Esophagus squamous epithelium (tissue), 5 donors: ENCODE measurements at regions not wholly inside any gene's neighbourhood (a gene's known extent, or its start where the extent isn't known, plus 50 kb on each side); places are given as distances from the start of the nearest gene placed in this dataset.

Experiments
- DNase-seq: peaks from one replicate; lab custom pipeline; 2025; lab: John Stamatoyannopoulos, UW
- H3K27ac ChIP-seq, 4 donors: fragments of 200-600 bp; sonication (generic); one replicate each; pipeline ENCODE4 v1.5.1; 2016 to 2019; ENCODE audit warnings: mild to moderate bottlenecking in 1 of 4
- H3K27me3 ChIP-seq, 4 donors: fragments of 200-600 bp; sonication (generic); 1 replicate in 3 of 4; 2 replicates in 1 of 4; pipeline versions ENCODE4 v1.5.1 to v1.6.0; 2017 to 2021; ENCODE audit warnings: antibody characterized with exemption in 1 of 4
- H3K36me3 ChIP-seq, 3 donors: fragments of 200-600 bp; sonication (generic); one replicate each; pipeline ENCODE4 v1.5.1; 2016 to 2019
- H3K4me1 ChIP-seq, 3 donors: fragments of 200-600 bp; sonication (generic); one replicate each; pipeline ENCODE4 v1.5.1; 2017 to 2019
- H3K4me3 ChIP-seq, 4 donors: fragments of 200-600 bp; sonication (generic); 1 replicate in 3 of 4; 2 replicates in 1 of 4; pipeline ENCODE4 v1.5.1; 2016 to 2019; ENCODE audit warnings: mild to moderate bottlenecking in 2 of 4, moderate library complexity in 1 of 4
- H3K9me3 ChIP-seq, 3 donors: fragments of 200-600 bp; sonication (generic); one replicate each; pipeline ENCODE4 v1.5.1; 2016 to 2019
- CTCF ChIP-seq, 6 experiments: fragments of 450-650 bp in 4 of 6; fragments of 200-600 bp in 2 of 6; sonication (generic) in 2 of 6; IDR thresholded peaks; one replicate each; pipeline ENCODE4 v1.5.1; 2016 to 2019; ENCODE audit warnings: antibody characterized with exemption in 6 of 6, mild to moderate bottlenecking in 4 of 6, moderate library complexity in 4 of 6
- POLR2A ChIP-seq, 4 donors: fragments of 450-650 bp; IDR thresholded peaks; one replicate each; pipeline ENCODE4 v1.6.1; 2017; ENCODE audit warnings: antibody characterized with exemption in 4 of 4, mild to moderate bottlenecking in 4 of 4, moderate library complexity in 3 of 4
- WGBS, 2 donors: methylation state at CpG; one replicate each; pipeline ENCODE4 v1.1.5; 2018; 5-methylcytosine and 5-hydroxymethylcytosine counted together
- intact Hi-C: fragments of 100-400 bp; cut with DNase I; formaldehyde crosslinking; loops from one replicate; pipeline ENCODE4 v1.15.0; 2022
- donor health status: DM: yes; HTN: yes; CAD: no.

DNA sequence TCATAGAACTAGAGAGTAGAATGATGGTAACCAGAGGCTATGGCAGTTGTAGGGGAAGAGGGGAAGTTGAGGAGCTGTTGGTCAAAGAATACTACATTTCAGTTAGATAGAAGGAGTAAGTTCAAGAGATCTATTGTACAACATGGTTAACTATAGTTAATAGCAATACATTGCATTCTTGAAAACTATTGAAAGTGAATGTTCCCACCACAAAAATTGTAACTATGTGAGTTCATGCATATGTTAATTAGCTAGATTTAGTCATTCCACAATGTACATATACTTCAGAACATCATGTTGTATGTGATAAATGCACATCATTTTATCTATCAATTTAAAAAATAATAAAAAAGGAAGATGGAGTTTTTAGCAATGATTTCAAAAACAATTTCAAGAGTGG is 125.3 kb upstream of the IL15 start:
- Histone ChIP-seq H3K9me3 (peaks cover 0 to 7% (median 0%) of the 10 kb centered on the region in 3 donors), H3K4me1 (no peaks in the 10 kb centered on the region), H3K27ac (no peak overlapping the region), H3K36me3 (no peaks in the 10 kb centered on the region), H3K4me3 (no peak overlapping the region), H3K27me3 (no peaks in the 10 kb centered on the region)
- intact Hi-C loops = no loop called here
- DNase-seq = no peak
- no peak for TF ChIP-seq POLR2A (IDR thresholded peaks at IDR 0.05)
- TF ChIP-seq CTCF (IDR thresholded peaks at IDR 0.05) = no peak

DNA sequence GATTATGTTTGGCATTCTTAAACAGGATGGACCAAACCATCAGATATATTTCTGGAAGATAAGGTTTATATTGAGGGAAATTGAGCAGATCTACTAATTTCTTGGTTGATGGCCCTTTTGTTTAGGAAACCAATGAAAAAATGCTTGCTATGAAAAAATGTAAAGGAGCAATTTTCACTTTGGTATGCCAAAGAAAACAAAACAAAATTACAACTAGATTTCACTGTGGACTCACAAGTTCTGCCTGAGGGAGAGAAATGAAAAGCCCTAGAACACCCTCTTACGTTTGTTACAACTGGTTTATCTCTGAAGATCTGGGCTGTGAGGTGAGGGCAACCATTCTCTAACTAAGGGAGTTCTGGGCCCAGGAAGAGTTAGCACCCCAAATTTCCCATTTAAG is 122.5 kb upstream of the IL15 start:
- Histone ChIP-seq H3K27ac (no peak overlapping the region), H3K36me3 (no peaks in the 10 kb centered on the region), H3K4me1 (no peaks in the 10 kb centered on the region), H3K27me3 (no peaks in the 10 kb centered on the region), H3K9me3 (peaks cover 0 to 7% (median 0%) of the 10 kb centered on the region in 3 donors), H3K4me3 (no peak overlapping the region)
- intact Hi-C loops = no loop called here
- TF ChIP-seq CTCF (IDR thresholded peaks at IDR 0.05) = no peak
- TF ChIP-seq POLR2A (IDR thresholded peaks at IDR 0.05) = no peak
- WGBS, 2 donors = 27 to 45% methylated on average over 1 of the region's 1 CpG
- DNase-seq = no peak

DNA sequence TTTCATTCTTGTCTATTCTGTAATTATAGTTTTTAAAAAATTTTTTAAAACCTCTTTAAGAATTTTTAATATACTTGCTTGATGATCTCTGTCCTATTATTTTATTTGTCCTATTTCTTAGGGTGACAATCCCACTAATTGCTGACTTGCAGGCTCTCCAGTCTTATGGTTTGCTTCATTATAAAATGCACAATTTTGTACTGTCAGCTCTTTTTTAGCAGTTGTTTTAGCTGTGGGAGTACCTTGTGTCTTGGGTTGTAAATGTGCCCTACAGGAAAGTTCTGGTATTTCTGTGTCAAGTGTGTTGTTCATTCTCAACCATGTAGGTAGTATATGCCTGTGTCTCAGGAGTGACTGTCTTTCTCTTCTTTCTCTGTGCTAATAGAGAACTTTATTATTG is 118.2 kb upstream of the IL15 start:
- no peak for TF ChIP-seq CTCF (IDR thresholded peaks at IDR 0.05)
- Histone ChIP-seq H3K9me3 (no peaks in the 10 kb centered on the region), H3K27ac (no peak overlapping the region), H3K27me3 (no peaks in the 10 kb centered on the region), H3K36me3 (no peaks in the 10 kb centered on the region), H3K4me3 (no peak overlapping the region), H3K4me1 (no peaks in the 10 kb centered on the region)
- intact Hi-C loops = no loop called here
- DNase-seq = no peak

DNA sequence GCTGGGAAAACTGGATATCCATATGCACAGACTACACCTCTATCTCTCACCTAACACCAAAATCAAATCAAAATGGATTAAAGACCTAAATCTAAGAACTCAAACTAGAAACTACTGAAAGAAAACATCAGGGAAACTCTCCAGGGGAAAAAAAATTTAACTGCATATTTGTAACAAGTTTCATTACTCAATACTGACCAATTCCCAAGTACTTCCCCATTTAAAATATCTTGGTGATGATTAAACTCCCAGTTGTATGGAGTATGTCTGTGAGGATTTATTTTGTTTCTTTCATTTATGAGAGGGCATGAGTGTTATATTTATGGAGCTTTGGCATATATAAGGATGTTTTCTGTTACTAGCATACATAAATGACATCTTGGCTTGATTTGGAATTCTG is 112.3 kb upstream of the IL15 start:
- TF ChIP-seq POLR2A (IDR thresholded peaks at IDR 0.05) (no peak), CTCF (IDR thresholded peaks at IDR 0.05) (no peak)
- H3K4me1 ChIP-seq = no peaks in the 10 kb centered on the region
- no peaks in the 10 kb centered on the region for H3K36me3 ChIP-seq
- intact Hi-C loops = no loop called here
- no peaks in the 10 kb centered on the region for H3K27me3 ChIP-seq
- H3K4me3 ChIP-seq = no peak overlapping the region
- H3K9me3 ChIP-seq = no peaks in the 10 kb centered on the region
- no peak for DNase-seq
- no peak overlapping the region for H3K27ac ChIP-seq

- no peaks in the 10 kb centered on the region for H3K4me1 ChIP-seq
- no peaks in the 10 kb centered on the region for H3K36me3 ChIP-seq
- H3K27me3 ChIP-seq = no peaks in the 10 kb centered on the region
- 83 to 91% methylated on average over 2 of the region's 2 CpGs for WGBS, 2 donors
- no peak overlapping the region for H3K27ac ChIP-seq
- H3K4me3 ChIP-seq = no peak overlapping the region
- TF ChIP-seq CTCF (IDR thresholded peaks at IDR 0.05) (no peak), POLR2A (IDR thresholded peaks at IDR 0.05) (no peak)
- no peak for DNase-seq
- intact Hi-C loops = no loop called here
- H3K9me3 ChIP-seq = no peaks in the 10 kb centered on the region
Observed at GRCh38 chr4:141524841-141525240, 111.5 kb upstream of the IL15 start.
